Omental fat pad (tissue), 3 donors: ENCODE measurements at regions not wholly inside any gene's neighbourhood (a gene's known extent, or its start where the extent isn't known, plus 50 kb on each side); places are given as distances from the start of the nearest gene placed in this dataset.

Experiments used
- ATAC-seq: fragments of 150-250 bp; one replicate; pipeline ENCODE4 v1.9.1; 2016; ENCODE audit warnings: mild to moderate bottlenecking, moderate library complexity; ENCODE audit not compliant: low FRiP score
- DNase-seq: peaks from one replicate; pipeline ENCODE4 v3.0.0-alpha.2; 2019; ENCODE audit warnings: low spot score
- TF ChIP-seq, protein P1 (sequence below), 3 donors: fragments of 450-650 bp; IDR thresholded peaks; one replicate each; pipeline ENCODE4 v1.5.1; 2016 to 2017; ENCODE audit warnings: antibody characterized with exemption in 3 of 3, mild to moderate bottlenecking in 3 of 3, moderate library complexity in 2 of 3

DNA sequence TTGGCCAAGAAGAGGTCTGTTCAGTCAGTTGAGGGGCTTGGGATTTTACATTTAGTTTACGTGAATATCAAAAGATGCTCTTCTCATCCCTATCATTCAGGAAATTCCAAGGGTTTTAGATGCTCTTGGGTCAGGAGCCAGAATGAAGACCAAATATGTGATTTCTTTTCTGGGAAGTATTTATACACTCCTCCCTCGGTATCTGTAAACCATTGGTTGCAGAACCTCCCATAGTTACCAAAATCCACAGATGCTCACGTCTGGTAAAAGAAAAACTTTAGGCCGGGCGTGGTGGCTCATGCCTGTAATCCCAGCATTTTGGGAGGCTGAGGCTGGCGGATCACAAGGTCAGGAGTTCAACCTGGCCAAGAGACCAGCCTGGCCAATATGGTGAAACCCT, 75.9 kb downstream of the TNFAIP2 start:
- peak; percentile 74 for ATAC-seq
- TF ChIP-seq, protein P1, sequence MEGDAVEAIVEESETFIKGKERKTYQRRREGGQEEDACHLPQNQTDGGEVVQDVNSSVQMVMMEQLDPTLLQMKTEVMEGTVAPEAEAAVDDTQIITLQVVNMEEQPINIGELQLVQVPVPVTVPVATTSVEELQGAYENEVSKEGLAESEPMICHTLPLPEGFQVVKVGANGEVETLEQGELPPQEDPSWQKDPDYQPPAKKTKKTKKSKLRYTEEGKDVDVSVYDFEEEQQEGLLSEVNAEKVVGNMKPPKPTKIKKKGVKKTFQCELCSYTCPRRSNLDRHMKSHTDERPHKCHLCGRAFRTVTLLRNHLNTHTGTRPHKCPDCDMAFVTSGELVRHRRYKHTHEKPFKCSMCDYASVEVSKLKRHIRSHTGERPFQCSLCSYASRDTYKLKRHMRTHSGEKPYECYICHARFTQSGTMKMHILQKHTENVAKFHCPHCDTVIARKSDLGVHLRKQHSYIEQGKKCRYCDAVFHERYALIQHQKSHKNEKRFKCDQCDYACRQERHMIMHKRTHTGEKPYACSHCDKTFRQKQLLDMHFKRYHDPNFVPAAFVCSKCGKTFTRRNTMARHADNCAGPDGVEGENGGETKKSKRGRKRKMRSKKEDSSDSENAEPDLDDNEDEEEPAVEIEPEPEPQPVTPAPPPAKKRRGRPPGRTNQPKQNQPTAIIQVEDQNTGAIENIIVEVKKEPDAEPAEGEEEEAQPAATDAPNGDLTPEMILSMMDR (IDR thresholded peaks at IDR 0.05) = no peak

DNA sequence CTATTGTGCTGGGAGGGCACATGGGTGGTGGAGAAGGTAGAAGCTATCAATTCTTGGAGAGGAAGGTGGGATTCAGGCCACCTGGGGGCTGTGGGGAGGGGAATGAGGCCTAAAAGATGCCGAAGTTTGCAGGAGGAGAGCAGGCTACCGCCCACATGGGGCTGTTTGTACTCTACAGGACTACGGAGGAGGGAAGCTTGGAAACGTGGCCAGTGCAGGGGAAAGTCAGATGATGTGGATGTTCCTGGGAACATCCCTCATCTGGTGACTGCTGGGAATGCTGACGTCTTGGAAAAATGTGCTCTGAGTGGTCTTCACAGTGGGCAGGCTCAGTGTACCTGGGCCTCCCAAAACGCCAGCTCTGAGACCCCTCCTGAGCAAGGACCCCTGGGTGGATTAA, 78.5 kb downstream of the TNFAIP2 start:
- no peak for DNase-seq
- ATAC-seq = no peak
- TF ChIP-seq, protein P1 (IDR thresholded peaks at IDR 0.05) = no peak

More for the DNA sequence above, 75.9 kb downstream of the TNFAIP2 start:
- no peak for DNase-seq

DNA sequence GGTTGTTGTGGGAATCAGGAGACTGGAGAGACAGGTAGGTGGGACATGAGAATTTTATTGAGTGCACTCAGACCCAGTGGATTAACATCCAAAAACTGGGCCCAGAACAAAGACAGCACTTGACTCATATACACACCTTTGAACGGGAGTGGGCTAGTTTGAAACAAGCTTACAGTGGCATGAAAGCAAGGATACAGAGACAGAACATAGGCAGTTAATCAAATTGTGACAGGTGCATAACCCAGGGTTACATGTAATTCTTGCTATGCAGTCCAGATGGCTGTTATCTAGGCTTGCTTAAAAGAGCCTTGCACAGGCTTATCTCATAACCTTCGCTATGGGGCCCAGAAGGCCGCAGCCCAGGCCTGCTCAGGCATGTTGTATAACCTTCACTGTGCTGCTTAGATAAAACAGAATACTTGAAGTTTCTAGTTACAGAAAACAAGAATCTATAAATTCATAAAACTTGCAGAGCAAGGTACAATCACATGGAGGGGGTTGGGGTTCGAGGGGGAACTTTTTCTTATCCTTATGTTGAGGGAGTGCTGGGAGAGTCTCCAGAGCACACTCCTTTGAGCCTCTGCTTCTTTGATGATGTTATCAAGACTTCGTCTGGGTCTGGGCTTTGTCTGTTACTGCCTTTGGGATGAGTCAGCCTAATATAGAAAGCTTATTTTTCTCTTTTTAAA, 81.7 kb downstream of the TNFAIP2 start:
- ATAC-seq (no peak), DNase-seq (no peak)
- TF ChIP-seq, protein P1 (IDR thresholded peaks at IDR 0.05) = no peak

- ATAC-seq (no peak), DNase-seq (no peak)
Observed at GRCh38 chr14:103205541-103205906, 82.3 kb downstream of the TNFAIP2 start.

GRCh38 chr14:103206023-103206481, 82.8 kb downstream of the TNFAIP2 start:
- DNase-seq (no peak), ATAC-seq (peak; percentile 21)
- TF ChIP-seq, protein P1 (IDR thresholded peaks at IDR 0.05) = no peak

More at GRCh38 chr14:103205541-103205906, 82.3 kb downstream of the TNFAIP2 start:
- TF ChIP-seq, protein P1 (IDR thresholded peaks at IDR 0.05) = no peak

GRCh38 chr14:103206836-103207387, 83.7 kb downstream of the TNFAIP2 start:
- TF ChIP-seq, protein P1 (IDR thresholded peaks at IDR 0.05) = no peak
- peak; percentile 69 for ATAC-seq

More at GRCh38 chr14:103206836-103207387, 83.7 kb downstream of the TNFAIP2 start:
- peak; percentile 57 for DNase-seq
